ENCODE measurements at regions not wholly inside any gene's neighbourhood (a gene's known extent, or its start where the extent isn't known, plus 50 kb on each side); places are given as distances from the start of the nearest gene placed in this dataset.

DNA sequence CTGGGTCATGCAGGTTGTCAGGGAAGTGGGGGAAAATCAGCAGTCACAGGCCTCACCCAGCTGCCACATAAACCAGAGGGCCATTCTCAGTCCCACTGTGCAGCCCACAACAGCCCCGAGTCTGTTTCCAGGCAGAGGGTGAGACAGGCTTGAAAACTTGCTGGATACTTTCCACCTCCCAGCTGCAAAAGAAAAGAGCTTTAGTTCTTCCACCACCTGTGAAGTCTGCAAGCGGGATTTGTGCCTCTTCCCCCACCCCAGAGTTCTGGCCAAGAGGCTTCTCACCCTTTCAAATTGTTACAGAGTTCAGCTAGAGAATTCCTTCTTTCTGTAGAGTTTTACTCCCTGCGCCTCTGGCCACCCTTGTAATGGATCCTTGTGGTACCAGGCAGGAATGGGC, 115.5 kb upstream of the ZDHHC15 start:
- no peak overlapping the region for H3K27ac ChIP-seq (ENCODE audit: low read depth, low read length)
- no peak overlapping the region for H2AFZ ChIP-seq (ENCODE audit: low read length)
- H2BK20ac ChIP-seq (ENCODE audit: low read length) = no peak overlapping the region
- 82% methylated on average over 3 of the region's 3 CpGs; no CpG with 5 or more reads in 1 of the 2 experiments for WGBS, 2 experiments (ENCODE audit: extremely low coverage in 1 of 2, insufficient coverage in 1 of 2, insufficient read length in 1 of 2, insufficient replicate concordance in 2 of 2, low coverage in 1 of 2, low lambda C conversion rate in 2 of 2, missing lambda C conversion rate in 1 of 2)
- no peak overlapping the region for H2BK5ac ChIP-seq (ENCODE audit: low read depth, low read length)
- H4K5ac ChIP-seq (ENCODE audit: insufficient read length, low read depth, low read length) = no peak overlapping the region
- no peaks in the 10 kb centered on the region for H3K36me3 ChIP-seq (ENCODE audit: control insufficient read depth in 2 of 4, insufficient read depth in 4 of 4, low read length in 3 of 4)
- CTCF ChIA-PET (ENCODE audit: partially characterized antibody) = no interaction called here
- no peaks in the 10 kb centered on the region for H4K20me1 ChIP-seq (replicated peaks in 1 of 2; ENCODE audit: control insufficient read depth in 1 of 2, insufficient read depth in 2 of 2, low read length in 2 of 2)
- no peak overlapping the region for H3K4ac ChIP-seq (replicated peaks; ENCODE audit: insufficient read length, low read depth, low read length)
- no peak overlapping the region for H2BK12ac ChIP-seq (ENCODE audit: low read depth, low read length)
- TF ChIP-seq SUZ12 (IDR thresholded peaks at IDR 0.05; ENCODE audit: low read length) (no peak), JUN (IDR thresholded peaks at IDR 0.05; ENCODE audit: low read depth, low read length) (no peak), SP1 (IDR thresholded peaks at IDR 0.05; ENCODE audit: low read depth, low read length) (no peak), KDM4A (IDR thresholded peaks at IDR 0.05; ENCODE audit: low read depth, low read length, severe bottlenecking) (no peak)
- FAIRE-seq = no peak
- H3K56ac ChIP-seq (replicated peaks; ENCODE audit: insufficient read length, low read depth, low read length) = no peak overlapping the region
- H3K79me2 ChIP-seq (ENCODE audit: control insufficient read depth in 1 of 2, insufficient read depth in 2 of 2, low read length in 2 of 2) = no peaks in the 10 kb centered on the region
- H4K8ac ChIP-seq (ENCODE audit: extremely low read depth, insufficient read depth, low read length) = no peak overlapping the region
- no peak overlapping the region for H3K4me2 ChIP-seq (ENCODE audit: insufficient read depth in 1 of 2, low read depth in 2 of 2, low read length in 2 of 2)
- no peaks in the 10 kb centered on the region for H3K27me3 ChIP-seq (replicated peaks in 1 of 4; ENCODE audit: control insufficient read depth in 3 of 4, extremely low read depth in 1 of 4, insufficient read depth in 3 of 4, low read length in 3 of 4)
- H3K9me3 ChIP-seq (ENCODE audit: insufficient read depth in 2 of 2, low read depth in 1 of 2, low read length in 1 of 2) = no peaks in the 10 kb centered on the region
- POLR2A ChIA-PET (ENCODE audit: partially characterized antibody) = no interaction called here
- no peak overlapping the region for H2BK120ac ChIP-seq (replicated peaks; ENCODE audit: low read depth, low read length)
- no peak overlapping the region for H3K4me3 ChIP-seq (ENCODE audit: extremely low read depth in 1 of 4, insufficient read depth in 2 of 4, low read depth in 3 of 4, low read length in 4 of 4)
- H3K23me2 ChIP-seq (ENCODE audit: low read depth, low read length) = no peaks in the 10 kb centered on the region
- 0 out of 7 replicates have a peak, but pooled peaks cover 0 to 2% (median 0%) of the 10 kb centered on the region in 4 experiments for H3K4me1 ChIP-seq (replicated peaks in 1 of 4; ENCODE audit: control insufficient read depth in 3 of 4, insufficient read depth in 4 of 4, low read length in 3 of 4)
- H3K79me1 ChIP-seq (ENCODE audit: low read depth, low read length) = no peaks in the 10 kb centered on the region
- H3K14ac ChIP-seq (ENCODE audit: insufficient read length) = no peak overlapping the region
- no peak for DNase-seq (ENCODE audit: low read depth in 1 of 2, low spot score in 2 of 2)
- H2AK5ac ChIP-seq (ENCODE audit: low read depth, low read length) = no peak overlapping the region
- no peak overlapping the region for H4K91ac ChIP-seq (replicated peaks; ENCODE audit: insufficient read length, low read length)
- no peak overlapping the region for H2BK15ac ChIP-seq (ENCODE audit: low read length)
- H3K23ac ChIP-seq (ENCODE audit: insufficient read length) = no peak overlapping the region
- H3K18ac ChIP-seq (ENCODE audit: extremely low read depth, low read length) = no peak overlapping the region
- H3K9ac ChIP-seq (replicated peaks in 1 of 4; ENCODE audit: extremely low read depth in 1 of 4, low read depth in 3 of 4, low read length in 3 of 4) = no peak overlapping the region

Data from H1 (cell line).